CD14-positive monocyte (primary cell): ENCODE measurements at regions not wholly inside any gene's neighbourhood (a gene's known extent, or its start where the extent isn't known, plus 50 kb on each side); places are given as distances from the start of the nearest gene placed in this dataset.

Experiments used
- DNase-seq, 3 donors: peaks; one replicate each; pipeline ENCODE4 v3.0.0-alpha.2; 2011 to 2022
- H2AFZ ChIP-seq: 2 replicates; pipeline ENCODE4 v1.6.0; 2012; ENCODE audit warnings: mild to moderate bottlenecking, low read depth, low read length, inconsistent platforms; ENCODE audit not compliant: insufficient read depth, poor library complexity, severe bottlenecking
- H3K27ac ChIP-seq, 2 donors: 1 replicate in 1 of 2; 2 replicates in 1 of 2; pipeline ENCODE4 v1.5.1; 2012 to 2013; ENCODE audit warnings: low read length in 2 of 2, control low read depth in 1 of 2, inconsistent platforms in 1 of 2, low read depth in 1 of 2, mild to moderate bottlenecking in 1 of 2
- H3K27me3 ChIP-seq, 2 donors: one replicate each; pipeline versions ENCODE4 v1.6.0 to v1.6.1; 2011 to 2013; ENCODE audit warnings: low read length in 2 of 2; ENCODE audit not compliant: control insufficient read depth in 2 of 2, insufficient read depth in 2 of 2
- H3K36me3 ChIP-seq, 2 donors: replicated peaks in 1 of 2; 1 replicate in 1 of 2; 2 replicates in 1 of 2; pipeline versions ENCODE4 v1.5.1 to v1.6.1; 2012 to 2013; ENCODE audit warnings: low read length in 2 of 2, control low read depth in 1 of 2, inconsistent platforms in 1 of 2, mild to moderate bottlenecking in 1 of 2; ENCODE audit not compliant: insufficient read depth in 2 of 2, control insufficient read depth in 1 of 2
- H3K4me1 ChIP-seq, 2 donors: 1 replicate in 1 of 2; 2 replicates in 1 of 2; pipeline versions ENCODE4 v1.5.1 to v1.6.1; 2012 to 2013; ENCODE audit warnings: low read length in 2 of 2, control low read depth in 1 of 2, inconsistent platforms in 1 of 2, mild to moderate bottlenecking in 1 of 2, moderate library complexity in 1 of 2; ENCODE audit not compliant: insufficient read depth in 2 of 2, control insufficient read depth in 1 of 2
- H3K4me2 ChIP-seq: replicated peaks from 2 replicates; pipeline ENCODE3; 2012; ENCODE audit warnings: low read length, moderate library complexity, mild to moderate bottlenecking; ENCODE audit not compliant: poor library complexity, severe bottlenecking; ENCODE audit errors: extremely low read depth
- H3K4me3 ChIP-seq, 3 experiments: fragments of 200-600 bp in 1 of 3; sonication (generic) in 1 of 3; replicated peaks in 1 of 3; 1 replicate in 2 of 3; 2 replicates in 1 of 3; pipeline ENCODE4 v1.5.1; 2011 to 2013; ENCODE audit warnings: low read length in 3 of 3, mild to moderate bottlenecking in 3 of 3, control low read depth in 2 of 3, low read depth in 2 of 3, inconsistent platforms in 1 of 3, moderate library complexity in 1 of 3
- H3K79me2 ChIP-seq: 2 replicates; pipeline ENCODE4 v1.6.0; 2012; ENCODE audit warnings: mild to moderate bottlenecking, control low read depth, inconsistent platforms, low read length, moderate library complexity; ENCODE audit not compliant: insufficient read depth
- H3K9ac ChIP-seq: 2 replicates; pipeline ENCODE4 v1.6.0; 2017; ENCODE audit warnings: low read length, mild to moderate bottlenecking; ENCODE audit not compliant: insufficient read depth, poor library complexity, severe bottlenecking
- H3K9me3 ChIP-seq, 2 donors: replicated peaks in 1 of 2; 1 replicate in 1 of 2; 2 replicates in 1 of 2; pipeline versions ENCODE4 v1.5.1 to v1.6.1; 2012 to 2013; ENCODE audit warnings: low read length in 2 of 2, control low read depth in 1 of 2; ENCODE audit not compliant: control insufficient read depth in 1 of 2, insufficient read depth in 1 of 2
- H4K20me1 ChIP-seq: 2 replicates; pipeline ENCODE4 v1.6.0; 2012; ENCODE audit warnings: mild to moderate bottlenecking, low read length, control low read depth, moderate library complexity; ENCODE audit not compliant: insufficient read depth
- H3K27ac Mint-ChIP-seq, 7 donors: one replicate each; pipeline ENCODE4 v1.8.0; 2020; ENCODE audit warnings: mild to moderate bottlenecking in 7 of 7, mixed read lengths in 7 of 7, moderate library complexity in 6 of 7, inconsistent platforms in 2 of 7
- H3K27me3 Mint-ChIP-seq, 3 donors: one replicate each; pipeline ENCODE4 v1.8.0; 2021 to 2022; ENCODE audit warnings: low read depth in 3 of 3, mild to moderate bottlenecking in 3 of 3, mixed read lengths in 3 of 3, moderate library complexity in 3 of 3, inconsistent platforms in 1 of 3
- H3K36me3 Mint-ChIP-seq, 2 donors: one replicate each; pipeline ENCODE4 v1.8.0; 2020; ENCODE audit warnings: mixed read lengths in 2 of 2, inconsistent platforms in 1 of 2, mild to moderate bottlenecking in 1 of 2
- H3K4me1 Mint-ChIP-seq: one replicate; pipeline ENCODE4 v1.8.0; 2020; ENCODE audit warnings: mild to moderate bottlenecking, mixed read lengths
- H3K4me3 Mint-ChIP-seq, 2 donors: one replicate each; pipeline ENCODE4 v1.8.0; 2020; ENCODE audit warnings: mild to moderate bottlenecking in 2 of 2, mixed read lengths in 2 of 2, moderate library complexity in 1 of 2
- H3K9me3 Mint-ChIP-seq, 7 donors: one replicate each; pipeline ENCODE4 v1.8.0; 2020 to 2022; ENCODE audit warnings: mixed read lengths in 7 of 7, mild to moderate bottlenecking in 6 of 7, moderate library complexity in 6 of 7, inconsistent platforms in 2 of 7
- CTCF ChIP-seq: fragments of 200-600 bp; IDR thresholded peaks from one replicate; pipeline ENCODE4 v1.8.0; 2022; ENCODE audit warnings: antibody characterized with exemption, mild to moderate bottlenecking
- WGBS: methylation state at CpG from one replicate; pipeline ENCODE4 v1.1.5; 2013; ENCODE audit warnings: missing lambda C conversion rate; ENCODE audit not compliant: insufficient coverage; 5-methylcytosine and 5-hydroxymethylcytosine counted together
- intact Hi-C, 2 donors: fragments of 100-400 bp; cut with micrococcal nuclease; formaldehyde crosslinking; loops; one replicate each; pipeline versions ENCODE4 v1.15.0 to v1.15.1; 2023

GRCh38 chr1:219354962-219355361, 181.3 kb downstream of the LYPLAL1 start:
- Histone ChIP-seq H3K36me3 (no peaks in the 10 kb centered on the region), H3K4me2 (no peak overlapping the region), H3K79me2 (no peaks in the 10 kb centered on the region), H3K9ac (no peak overlapping the region), H2AFZ (no peak overlapping the region), H3K4me1 (no peaks in the 10 kb centered on the region), H4K20me1 (no peaks in the 10 kb centered on the region), H3K4me3 (no peak overlapping the region), H3K27ac (no peak overlapping the region), H3K9me3 (peaks cover 0 to 6% of the 10 kb centered on the region in 2 donors), H3K27me3 (no peaks in the 10 kb centered on the region)
- H3K4me3 Mint-ChIP-seq = no peak overlapping the region
- no peaks in the 10 kb centered on the region for H3K27me3 Mint-ChIP-seq
- TF ChIP-seq CTCF = no peak
- peaks cover 0 to 5% (median 2%) of the 10 kb centered on the region in 7 donors for H3K9me3 Mint-ChIP-seq
- no peaks in the 10 kb centered on the region for H3K4me1 Mint-ChIP-seq
- H3K36me3 Mint-ChIP-seq = no peaks in the 10 kb centered on the region
- no CpG with 5 or more reads among the region's 4 CpGs for WGBS
- no peak overlapping the region for H3K27ac Mint-ChIP-seq
- no peak for DNase-seq
- intact Hi-C loops = no loop called here

- Histone ChIP-seq H3K79me2 (no peaks in the 10 kb centered on the region), H3K4me1 (no peaks in the 10 kb centered on the region), H4K20me1 (no peaks in the 10 kb centered on the region), H3K4me3 (no peak overlapping the region), H3K9ac (no peak overlapping the region), H3K4me2 (no peak overlapping the region), H3K27ac (no peak overlapping the region), H3K9me3 (peaks cover under 1 to 6% of the 10 kb centered on the region in 2 donors), H3K27me3 (no peaks in the 10 kb centered on the region), H3K36me3 (no peaks in the 10 kb centered on the region), H2AFZ (no peak overlapping the region)
- peaks cover 0 to 4% (median 2%) of the 10 kb centered on the region in 7 donors for H3K9me3 Mint-ChIP-seq
- H3K27me3 Mint-ChIP-seq = no peaks in the 10 kb centered on the region
- peak overlapping the region in 1 of 7 donors; percentile 15 for H3K27ac Mint-ChIP-seq
- TF ChIP-seq CTCF = no peak
- intact Hi-C loops = no loop called here
- DNase-seq = no peak
- no peaks in the 10 kb centered on the region for H3K4me1 Mint-ChIP-seq
- 83% methylated on average over 3 of the region's 4 CpGs for WGBS
- no peaks in the 10 kb centered on the region for H3K36me3 Mint-ChIP-seq
- H3K4me3 Mint-ChIP-seq = no peak overlapping the region
Measured at GRCh38 chr1:219352961-219353651, 179.4 kb downstream of the LYPLAL1 start.
